Left lung (tissue), 4 donors: ENCODE measurements at regions not wholly inside any gene's neighbourhood (a gene's known extent, or its start where the extent isn't known, plus 50 kb on each side); places are given as distances from the start of the nearest gene placed in this dataset.
A peak's percentile ranks its signal among the peaks of the same experiment; 100 is the strongest.

Experiments used
- ATAC-seq: fragments of 200-7000 bp; cut with Tn5 transposase; one replicate; pipeline ENCODE4 v1.9.1; 2020; ENCODE audit warnings: moderate library complexity
- DNase-seq, 4 donors: peaks; one replicate each; pipeline ENCODE4 v3.0.0-alpha.2; 2013 to 2020
- H3K27ac ChIP-seq, 2 donors: fragments of 200-600 bp; sonication (generic) in 1 of 2; one replicate each; pipeline versions ENCODE4 v1.5.0 to v1.8.0; 2020 to 2021
- H3K27me3 ChIP-seq, 2 donors: fragments of 200-600 bp; sonication (generic) in 1 of 2; one replicate each; pipeline versions ENCODE4 v1.5.0 to v1.8.0; 2020 to 2021
- H3K36me3 ChIP-seq, 2 donors: fragments of 200-600 bp; sonication (generic) in 1 of 2; one replicate each; pipeline versions ENCODE4 v1.5.0 to v1.8.0; 2020 to 2021
- H3K4me1 ChIP-seq, 2 donors: fragments of 200-600 bp; one replicate each; pipeline ENCODE4 v1.8.0; 2021
- H3K4me3 ChIP-seq, 2 donors: fragments of 200-600 bp; sonication (generic) in 1 of 2; one replicate each; pipeline versions ENCODE4 v1.5.0 to v1.8.0; 2020 to 2021; ENCODE audit warnings: mild to moderate bottlenecking in 1 of 2
- H3K9me3 ChIP-seq, 2 donors: fragments of 200-600 bp; sonication (generic) in 1 of 2; one replicate each; pipeline versions ENCODE4 v1.5.0 to v1.8.0; 2020 to 2021
- intact Hi-C, 2 donors: fragments of 100-400 bp; cut with DNase I; formaldehyde crosslinking; loops; one replicate each; pipeline versions ENCODE4 v1.11.2 to v1.14.2; 2022
- TF ChIP-seq, protein P1 (sequence below), 2 donors: fragments of 200-600 bp; sonication (generic) in 1 of 2; IDR thresholded peaks; one replicate each; pipeline versions ENCODE4 v1.5.0 to v1.8.0; 2021; ENCODE audit warnings: antibody characterized with exemption in 2 of 2
- donor health status: DM: no; HTN: yes; CAD: no.
- donor health status: DM: no; HTN: no; CAD: no.

DNA sequence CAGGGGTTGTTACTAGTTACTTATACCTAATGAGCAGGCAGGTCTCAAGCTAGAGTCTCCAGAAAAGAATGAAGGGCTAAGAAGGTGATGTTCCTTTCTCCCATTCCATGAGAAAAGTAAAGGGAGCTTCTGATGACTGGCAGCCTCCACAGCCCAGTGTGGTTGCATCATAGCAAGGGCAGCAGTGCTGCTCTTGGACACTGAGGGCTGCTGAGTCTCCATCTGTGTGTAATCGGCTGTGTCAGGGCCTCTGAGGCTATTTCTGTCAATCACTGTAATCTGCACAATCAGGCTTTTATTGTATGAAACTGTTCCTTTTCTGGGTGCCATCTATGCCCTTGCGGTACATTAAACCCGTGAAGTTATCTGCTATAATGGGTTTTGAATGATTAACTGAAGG, 164.1 kb upstream of the FBXO11 start:
- intact Hi-C loops = no loop called here
- Histone ChIP-seq H3K27ac (no peak overlapping the region), H3K9me3 (no peaks in the 10 kb centered on the region), H3K4me3 (no peak overlapping the region), H3K36me3 (no peaks in the 10 kb centered on the region), H3K27me3 (no peaks in the 10 kb centered on the region), H3K4me1 (no peaks in the 10 kb centered on the region)
- no peak for DNase-seq
- TF ChIP-seq, protein P1, sequence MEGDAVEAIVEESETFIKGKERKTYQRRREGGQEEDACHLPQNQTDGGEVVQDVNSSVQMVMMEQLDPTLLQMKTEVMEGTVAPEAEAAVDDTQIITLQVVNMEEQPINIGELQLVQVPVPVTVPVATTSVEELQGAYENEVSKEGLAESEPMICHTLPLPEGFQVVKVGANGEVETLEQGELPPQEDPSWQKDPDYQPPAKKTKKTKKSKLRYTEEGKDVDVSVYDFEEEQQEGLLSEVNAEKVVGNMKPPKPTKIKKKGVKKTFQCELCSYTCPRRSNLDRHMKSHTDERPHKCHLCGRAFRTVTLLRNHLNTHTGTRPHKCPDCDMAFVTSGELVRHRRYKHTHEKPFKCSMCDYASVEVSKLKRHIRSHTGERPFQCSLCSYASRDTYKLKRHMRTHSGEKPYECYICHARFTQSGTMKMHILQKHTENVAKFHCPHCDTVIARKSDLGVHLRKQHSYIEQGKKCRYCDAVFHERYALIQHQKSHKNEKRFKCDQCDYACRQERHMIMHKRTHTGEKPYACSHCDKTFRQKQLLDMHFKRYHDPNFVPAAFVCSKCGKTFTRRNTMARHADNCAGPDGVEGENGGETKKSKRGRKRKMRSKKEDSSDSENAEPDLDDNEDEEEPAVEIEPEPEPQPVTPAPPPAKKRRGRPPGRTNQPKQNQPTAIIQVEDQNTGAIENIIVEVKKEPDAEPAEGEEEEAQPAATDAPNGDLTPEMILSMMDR (IDR thresholded peaks at IDR 0.05) = no peak
- no peak for ATAC-seq

DNA sequence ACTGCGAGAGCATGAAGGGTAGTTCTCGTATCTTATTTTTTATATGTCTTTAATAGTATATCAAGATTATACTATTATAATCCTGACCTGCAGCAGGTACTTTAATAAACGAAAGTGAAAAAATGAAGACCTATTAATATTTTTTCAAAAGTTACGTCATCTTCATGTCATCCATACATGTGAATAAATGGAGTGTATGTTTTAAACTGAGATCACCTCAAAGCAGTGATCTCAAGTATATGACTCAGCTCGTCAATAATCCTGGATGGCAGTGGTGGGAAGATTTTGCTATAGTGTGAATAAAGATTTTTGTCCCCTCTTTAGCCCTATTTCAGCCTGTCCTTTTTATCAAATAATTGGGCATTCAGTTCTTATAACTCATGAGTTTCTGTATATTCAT, 166.3 kb upstream of the FBXO11 start:
- TF ChIP-seq, protein P1 (IDR thresholded peaks at IDR 0.05) = no peak
- H3K27me3 ChIP-seq = no peaks in the 10 kb centered on the region
- DNase-seq = no peak
- H3K9me3 ChIP-seq = no peaks in the 10 kb centered on the region
- intact Hi-C loops = no loop called here
- no peaks in the 10 kb centered on the region for H3K4me1 ChIP-seq
- no peak for ATAC-seq
- no peak overlapping the region for H3K27ac ChIP-seq
- H3K4me3 ChIP-seq = no peak overlapping the region
- H3K36me3 ChIP-seq = no peaks in the 10 kb centered on the region

DNA sequence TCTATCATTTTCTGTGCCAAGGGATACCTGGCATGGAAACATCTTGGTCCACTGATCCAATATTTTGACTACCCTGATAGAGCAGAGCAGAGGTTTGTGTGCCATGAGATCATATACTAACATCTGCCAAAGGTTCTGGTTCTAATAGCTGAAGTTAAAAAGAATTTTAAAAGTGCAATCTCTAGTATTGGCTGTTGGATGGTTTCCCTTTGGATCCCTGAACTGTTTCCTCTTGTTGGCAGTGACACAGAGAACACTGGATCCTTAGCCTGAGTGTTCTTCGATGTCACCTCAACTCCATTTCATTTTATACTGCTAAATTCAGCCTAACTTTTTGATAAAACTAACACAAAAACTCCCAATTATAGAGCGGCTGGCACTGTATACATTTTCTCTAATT, 169.3 kb upstream of the FBXO11 start:
- H3K27me3 ChIP-seq = no peaks in the 10 kb centered on the region
- no peaks in the 10 kb centered on the region for H3K9me3 ChIP-seq
- ATAC-seq (no peak), DNase-seq (no peak)
- TF ChIP-seq, protein P1 (IDR thresholded peaks at IDR 0.05) = no peak
- H3K4me1 ChIP-seq = no peaks in the 10 kb centered on the region
- no peak overlapping the region for H3K4me3 ChIP-seq
- no peak overlapping the region for H3K27ac ChIP-seq
- no peaks in the 10 kb centered on the region for H3K36me3 ChIP-seq
- intact Hi-C loops = no loop called here

DNA sequence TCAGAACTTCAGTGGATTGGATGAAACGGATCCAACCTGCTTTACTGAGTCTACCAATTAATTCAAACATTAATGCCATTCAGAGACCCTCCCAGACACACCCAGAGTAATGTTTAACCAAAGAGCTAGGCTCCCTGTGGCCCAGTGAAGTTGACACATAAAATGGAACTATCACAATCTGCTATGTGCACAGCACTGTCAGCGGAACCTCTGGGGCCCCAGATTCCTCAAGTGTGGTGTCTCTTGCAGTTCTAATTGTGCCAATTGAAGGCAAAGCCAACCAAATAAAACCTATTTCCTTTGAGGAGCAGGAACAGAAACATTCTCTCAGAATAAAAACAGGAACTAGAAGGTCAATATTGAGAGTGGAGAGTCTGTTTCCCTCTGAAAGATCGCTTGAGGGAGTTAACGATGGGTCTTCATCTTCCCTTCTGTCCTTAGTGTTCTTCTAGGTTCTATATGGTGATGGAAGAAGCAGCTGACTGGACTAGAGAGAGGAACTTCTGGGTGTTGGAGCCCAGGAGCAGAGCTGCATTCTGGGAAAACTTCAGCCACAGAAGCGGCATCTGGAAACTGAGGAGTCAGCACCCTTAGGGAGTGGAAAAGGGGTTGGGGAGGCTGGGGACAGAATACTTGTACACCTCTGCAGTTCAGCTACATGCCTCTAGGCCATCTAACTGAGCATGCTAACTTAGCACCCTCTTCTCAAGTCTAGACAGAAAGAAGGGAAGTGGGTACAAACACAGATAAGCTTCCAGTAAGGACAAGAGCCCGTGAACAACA, 174.4 kb upstream of the FBXO11 start:
- ATAC-seq (peak; percentile 21), DNase-seq (peak in 1 of 4 donors; percentile 3)
- TF ChIP-seq, protein P1 (IDR thresholded peaks at IDR 0.05) = no peak
- intact Hi-C loops = no loop called here
- H3K36me3 ChIP-seq = no peaks in the 10 kb centered on the region
- no peaks in the 10 kb centered on the region for H3K27me3 ChIP-seq
- no peaks in the 10 kb centered on the region for H3K9me3 ChIP-seq
- no peaks in the 10 kb centered on the region for H3K4me1 ChIP-seq
- H3K27ac ChIP-seq = no peak overlapping the region
- no peak overlapping the region for H3K4me3 ChIP-seq

DNA sequence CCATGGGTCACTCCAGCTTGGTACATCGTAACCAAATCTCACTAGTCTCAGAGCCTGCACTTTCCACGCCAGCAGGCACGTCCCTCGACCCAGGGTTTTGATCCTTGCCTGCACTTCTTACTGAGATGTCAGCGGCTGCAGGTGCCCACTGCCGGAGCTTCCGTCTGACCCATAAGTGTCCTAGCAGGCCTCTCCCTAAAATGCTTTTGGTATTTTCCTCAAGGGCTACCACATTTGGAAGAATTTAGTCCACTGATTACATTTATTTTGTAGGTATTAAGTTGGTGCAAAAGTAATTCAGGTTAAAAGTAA, 175.0 kb upstream of the FBXO11 start:
- DNase-seq = no peak
- intact Hi-C loops = no loop called here
- Histone ChIP-seq H3K36me3 (no peaks in the 10 kb centered on the region), H3K27me3 (no peaks in the 10 kb centered on the region), H3K9me3 (no peaks in the 10 kb centered on the region), H3K4me3 (no peak overlapping the region), H3K4me1 (no peaks in the 10 kb centered on the region), H3K27ac (no peak overlapping the region)
- TF ChIP-seq, protein P1 (IDR thresholded peaks at IDR 0.05) = no peak
- no peak for ATAC-seq
